Right lobe of liver (tissue), 6 donors: ENCODE measurements at regions not wholly inside any gene's neighbourhood (a gene's known extent, or its start where the extent isn't known, plus 50 kb on each side); places are given as distances from the start of the nearest gene placed in this dataset.

ENCODE experiments used
- ATAC-seq, 4 donors: fragments of 200-7000 bp; cut with Tn5 transposase; one replicate each; pipeline ENCODE4 v1.9.1; 2020; ENCODE audit warnings: mild to moderate bottlenecking in 4 of 4, moderate library complexity in 4 of 4
- DNase-seq, 3 donors: peaks; one replicate each; pipeline ENCODE4 v3.0.0-alpha.2; 2020
- H3K27ac ChIP-seq, 3 donors: fragments of 200-600 bp; one replicate each; pipeline ENCODE4 v1.8.0; 2022
- H3K27me3 ChIP-seq, 2 donors: fragments of 200-600 bp; one replicate each; pipeline ENCODE4 v1.8.0; 2022
- H3K36me3 ChIP-seq, 4 donors: fragments of 200-600 bp; sonication (generic) in 1 of 4; one replicate each; pipeline versions ENCODE4 v1.5.1 to v1.8.0; 2017 to 2022; ENCODE audit warnings: control low read depth in 1 of 4
- H3K4me1 ChIP-seq, 4 donors: fragments of 200-600 bp; sonication (generic) in 1 of 4; one replicate each; pipeline versions ENCODE4 v1.5.1 to v1.8.0; 2017 to 2022; ENCODE audit warnings: control low read depth in 1 of 4
- H3K4me3 ChIP-seq, 3 donors: fragments of 200-600 bp; one replicate each; pipeline ENCODE4 v1.8.0; 2022
- H3K9me3 ChIP-seq, 4 donors: fragments of 200-600 bp; sonication (generic) in 1 of 4; one replicate each; pipeline versions ENCODE4 v1.5.1 to v1.8.0; 2017 to 2022; ENCODE audit warnings: control low read depth in 1 of 4
- POLR2A ChIP-seq: fragments of 450-650 bp; IDR thresholded peaks from one replicate; pipeline ENCODE4 v1.6.1; 2017; ENCODE audit warnings: antibody characterized with exemption, mild to moderate bottlenecking
- WGBS: methylation state at CpG from one replicate; pipeline ENCODE4 v1.1.6; 2018; ENCODE audit warnings: low coverage, low lambda C conversion rate; ENCODE audit not compliant: insufficient coverage; ENCODE audit errors: missing lambda C conversion rate; 5-methylcytosine and 5-hydroxymethylcytosine counted together
- intact Hi-C, 2 donors: fragments of 100-400 bp; cut with DNase I; formaldehyde crosslinking; loops; one replicate each; pipeline versions ENCODE4 v1.11.2 to v1.14.1; 2022
- TF ChIP-seq, protein P1 (sequence below), 4 donors: fragments of 200-600 bp in 3 of 4; fragments of 450-650 bp in 1 of 4; IDR thresholded peaks; one replicate each; pipeline versions ENCODE4 v1.5.1 to v1.8.0; 2016 to 2022; ENCODE audit warnings: antibody characterized with exemption in 4 of 4, mild to moderate bottlenecking in 2 of 4
- donor health status: DM: no; HTN: yes; CAD: no.
- donor health status: DM: no; HTN: no; CAD: no.
- donor health status: DM: no; HTN: no; CAD: no.
- donor health status: DM: no; HTN: yes; CAD: no.
- donor health status: DM: no; HTN: yes; CAD: no.

DNA sequence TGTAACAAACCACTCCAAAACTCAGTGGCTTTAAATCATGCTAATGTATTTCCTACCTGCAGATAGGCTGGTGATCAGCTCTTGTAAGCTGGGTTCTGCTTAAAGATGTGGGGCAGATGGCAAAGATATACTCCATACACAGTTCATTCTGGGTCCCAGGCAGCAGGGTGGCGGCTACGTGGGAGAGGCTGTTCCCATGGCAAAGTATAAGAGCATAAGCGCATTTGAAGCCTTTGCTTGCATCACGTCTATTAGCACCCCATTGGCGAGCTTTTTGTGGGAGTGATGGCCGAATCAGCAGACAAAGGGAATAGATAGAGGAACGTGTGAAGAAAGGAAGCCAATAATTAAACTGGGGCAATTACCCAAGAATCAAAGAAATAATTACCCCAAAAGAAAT is 523.1 kb downstream of the SPATA31D1 start:
- H3K36me3 ChIP-seq, result no peaks in the 10 kb centered on the region
- no peaks in the 10 kb centered on the region for H3K27me3 ChIP-seq
- no peaks in the 10 kb centered on the region for H3K9me3 ChIP-seq
- no peaks in the 10 kb centered on the region for H3K4me1 ChIP-seq
- no peak for DNase-seq
- H3K27ac ChIP-seq, result no peak overlapping the region
- TF ChIP-seq, protein P1, sequence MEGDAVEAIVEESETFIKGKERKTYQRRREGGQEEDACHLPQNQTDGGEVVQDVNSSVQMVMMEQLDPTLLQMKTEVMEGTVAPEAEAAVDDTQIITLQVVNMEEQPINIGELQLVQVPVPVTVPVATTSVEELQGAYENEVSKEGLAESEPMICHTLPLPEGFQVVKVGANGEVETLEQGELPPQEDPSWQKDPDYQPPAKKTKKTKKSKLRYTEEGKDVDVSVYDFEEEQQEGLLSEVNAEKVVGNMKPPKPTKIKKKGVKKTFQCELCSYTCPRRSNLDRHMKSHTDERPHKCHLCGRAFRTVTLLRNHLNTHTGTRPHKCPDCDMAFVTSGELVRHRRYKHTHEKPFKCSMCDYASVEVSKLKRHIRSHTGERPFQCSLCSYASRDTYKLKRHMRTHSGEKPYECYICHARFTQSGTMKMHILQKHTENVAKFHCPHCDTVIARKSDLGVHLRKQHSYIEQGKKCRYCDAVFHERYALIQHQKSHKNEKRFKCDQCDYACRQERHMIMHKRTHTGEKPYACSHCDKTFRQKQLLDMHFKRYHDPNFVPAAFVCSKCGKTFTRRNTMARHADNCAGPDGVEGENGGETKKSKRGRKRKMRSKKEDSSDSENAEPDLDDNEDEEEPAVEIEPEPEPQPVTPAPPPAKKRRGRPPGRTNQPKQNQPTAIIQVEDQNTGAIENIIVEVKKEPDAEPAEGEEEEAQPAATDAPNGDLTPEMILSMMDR (IDR thresholded peaks at IDR 0.05), result no peak
- no peak for TF ChIP-seq POLR2A
- ATAC-seq, result no peak
- no peak overlapping the region for H3K4me3 ChIP-seq
- intact Hi-C loops, result no loop called here
- 89% methylated on average over 6 of the region's 7 CpGs for WGBS

- Histone ChIP-seq H3K27me3 (no peaks in the 10 kb centered on the region), H3K9me3 (no peaks in the 10 kb centered on the region), H3K27ac (no peak overlapping the region), H3K4me3 (no peak overlapping the region), H3K36me3 (no peaks in the 10 kb centered on the region), H3K4me1 (no peaks in the 10 kb centered on the region)
- no peak for TF ChIP-seq POLR2A
- TF ChIP-seq, protein P1 (IDR thresholded peaks at IDR 0.05), result no peak
- intact Hi-C loops, result no loop called here
- no peak for ATAC-seq
- WGBS, result 78% methylated on average over 5 of the region's 5 CpGs
- no peak for DNase-seq
Observed at GRCh38 chr9:82512728-82513127, 524.2 kb downstream of the SPATA31D1 start.

- ATAC-seq (no peak), DNase-seq (no peak)
- H3K36me3 ChIP-seq, result no peaks in the 10 kb centered on the region
- H3K27ac ChIP-seq, result no peak overlapping the region
- H3K9me3 ChIP-seq, result no peaks in the 10 kb centered on the region
- 49% methylated on average over 5 of the region's 5 CpGs for WGBS
- H3K27me3 ChIP-seq, result no peaks in the 10 kb centered on the region
- no peak overlapping the region for H3K4me3 ChIP-seq
- TF ChIP-seq, protein P1 (IDR thresholded peaks at IDR 0.05), result no peak
- TF ChIP-seq POLR2A, result no peak
- intact Hi-C loops, result no loop called here
- H3K4me1 ChIP-seq, result no peaks in the 10 kb centered on the region
Observed at GRCh38 chr9:82513242-82513751, 524.7 kb downstream of the SPATA31D1 start.

- DNase-seq (no peak), ATAC-seq (no peak)
- no peaks in the 10 kb centered on the region for H3K36me3 ChIP-seq
- no peak overlapping the region for H3K4me3 ChIP-seq
- H3K27ac ChIP-seq, result no peak overlapping the region
- TF ChIP-seq, protein P1 (IDR thresholded peaks at IDR 0.05), result no peak
- TF ChIP-seq POLR2A, result no peak
- H3K4me1 ChIP-seq, result no peaks in the 10 kb centered on the region
- intact Hi-C loops, result no loop called here
- no peaks in the 10 kb centered on the region for H3K9me3 ChIP-seq
- WGBS, result 53% methylated on average over 3 of the region's 3 CpGs
- H3K27me3 ChIP-seq, result no peaks in the 10 kb centered on the region
Observed at GRCh38 chr9:82513976-82514735, 525.6 kb downstream of the SPATA31D1 start.
